A673 (cell line): ENCODE measurements at regions not wholly inside any gene's neighbourhood (a gene's known extent, or its start where the extent isn't known, plus 50 kb on each side); places are given as distances from the start of the nearest gene placed in this dataset.

ENCODE experiments used
- BruUV-seq: library from RNA; stranded (reverse); fragments of 400-500 nt; replicated peaks from 2 replicates; lab custom pipeline; 2021; lab: Mats Ljungman, UMichigan
- CTCF ChIA-PET: fragments of 300-600 bp; sonication (Branson Sonifier 250); formaldehyde crosslinking; loops from one replicate; lab custom pipeline; 2022; ENCODE audit warnings: antibody characterized with exemption; lab: Charles Lee
- POLR2A ChIA-PET: fragments of 300-600 bp; sonication (Branson Sonifier 250); formaldehyde crosslinking; loops from one replicate; lab custom pipeline; 2022; ENCODE audit warnings: antibody characterized with exemption; ENCODE audit not compliant: low non-redundant PET; lab: Charles Lee
- DNase-seq: peaks from one replicate; pipeline ENCODE4 v3.0.0-alpha.2; 2015; ENCODE audit warnings: low spot score
- H3K27ac ChIP-seq: fragments of 200-600 bp; sonication (generic); 2 replicates; pipeline ENCODE4 v1.5.1; 2016; ENCODE audit warnings: mixed run types, low read depth, mild to moderate bottlenecking, mixed read lengths, antibody characterized with exemption, low read length; ENCODE audit not compliant: poor library complexity, severe bottlenecking
- H3K27me3 ChIP-seq: fragments of 200-600 bp; sonication (generic); replicated peaks from 2 replicates; pipeline ENCODE4 v1.6.1; 2017; ENCODE audit warnings: mixed run types, low read depth, mild to moderate bottlenecking, mixed read lengths, antibody characterized with exemption, low read length; ENCODE audit not compliant: insufficient read depth, poor library complexity
- H3K36me3 ChIP-seq: fragments of 200-600 bp; sonication (generic); 2 replicates; pipeline ENCODE4 v1.6.1; 2016; ENCODE audit warnings: mixed run types, mild to moderate bottlenecking, mixed read lengths, antibody characterized with exemption, low read length; ENCODE audit not compliant: insufficient read depth, poor library complexity, severe bottlenecking
- H3K4me1 ChIP-seq: fragments of 200-600 bp; sonication (generic); 2 replicates; pipeline ENCODE4 v1.6.1; 2017; ENCODE audit warnings: mixed run types, mild to moderate bottlenecking, mixed read lengths, antibody characterized with exemption, low read length; ENCODE audit not compliant: insufficient read depth, poor library complexity, severe bottlenecking
- H3K4me3 ChIP-seq: fragments of 200-600 bp; sonication (generic); 2 replicates; pipeline ENCODE4 v1.5.1; 2016; ENCODE audit warnings: low read depth, mixed run types, mild to moderate bottlenecking, mixed read lengths, low read length; ENCODE audit not compliant: poor library complexity, severe bottlenecking
- H3K9me3 ChIP-seq: fragments of 200-600 bp; sonication (generic); 2 replicates; pipeline ENCODE4 v1.6.1; 2016; ENCODE audit warnings: mixed run types, low read depth, mild to moderate bottlenecking, mixed read lengths, antibody characterized with exemption, low read length; ENCODE audit not compliant: poor library complexity, severe bottlenecking
- CTCF ChIP-seq: fragments of 300-800, 200-600 bp; sonication (generic); conservative IDR thresholded peaks from 2 replicates; pipeline ENCODE4 v1.5.1; 2017; ENCODE audit warnings: low read depth, mild to moderate bottlenecking, antibody characterized with exemption, low read length, moderate library complexity, mixed read lengths
- EZH2 ChIP-seq: fragments of 200-600 bp; sonication (generic); IDR thresholded peaks from 2 replicates; pipeline ENCODE4 v1.6.1; 2017; ENCODE audit warnings: borderline replicate concordance, low read depth, mild to moderate bottlenecking, mixed read lengths, antibody characterized with exemption, low read length; ENCODE audit not compliant: poor library complexity, severe bottlenecking
- intact Hi-C: fragments of 100-400 bp; cut with micrococcal nuclease; formaldehyde crosslinking; loops from one replicate; pipeline ENCODE4 v1.10.0; 2022; ENCODE audit not compliant: unreplicated experiment

- intact Hi-C loops = no loop called here
- no peaks in the 10 kb centered on the region for H3K27me3 ChIP-seq
- CTCF ChIA-PET = no interaction called here
Observed at GRCh38 chr3:88589138-88589537, 439.4 kb downstream of the C3orf38 start.

GRCh38 chr3:88595026-88595425, 445.3 kb downstream of the C3orf38 start:
- POLR2A ChIA-PET = no interaction called here
- peak; percentile 94 for DNase-seq
- no peaks in the 10 kb centered on the region for H3K27me3 ChIP-seq
- CTCF ChIA-PET = interaction anchor here (0.6 kb wide), 1 partner anchor 911 kb away, joined by 6 read pairs; no protein-coding TSS in a partner anchor
- H3K27ac ChIP-seq = peak overlapping the region; percentile 17
- no TSS peak for BruUV-seq
- TF ChIP-seq EZH2 = no peak
- TF ChIP-seq CTCF = no peak
- H3K9me3 ChIP-seq = peaks cover 19% of the 10 kb centered on the region
- H3K36me3 ChIP-seq = no peaks in the 10 kb centered on the region
- H3K4me3 ChIP-seq = no peak overlapping the region
- intact Hi-C loops = loop anchor here (2.0 kb wide), 1 partner anchor 372 kb away; no protein-coding TSS in a partner anchor
- peaks cover 13% of the 10 kb centered on the region for H3K4me1 ChIP-seq

More at GRCh38 chr3:88589138-88589537, 439.4 kb downstream of the C3orf38 start:
- DNase-seq = peak; percentile 92
- Histone ChIP-seq H3K9me3 (peaks cover under 1% of the 10 kb centered on the region), H3K36me3 (no peaks in the 10 kb centered on the region), H3K4me3 (no peak overlapping the region), H3K4me1 (peaks cover 38% of the 10 kb centered on the region), H3K27ac (peak overlapping the region; percentile 85)
- POLR2A ChIA-PET = interaction anchor here (0.6 kb wide), 1 partner anchor 528 kb away, joined by 13 read pairs; no protein-coding TSS in a partner anchor
- BruUV-seq = no TSS peak
- TF ChIP-seq EZH2 (no peak), CTCF (no peak)

GRCh38 chr3:88596451-88596850, 446.7 kb downstream of the C3orf38 start:
- Histone ChIP-seq H3K4me1 (peaks cover 5% of the 10 kb centered on the region), H3K4me3 (no peak overlapping the region), H3K27ac (no peak overlapping the region), H3K9me3 (peaks cover 19% of the 10 kb centered on the region), H3K36me3 (no peaks in the 10 kb centered on the region), H3K27me3 (no peaks in the 10 kb centered on the region)
- DNase-seq = peak; percentile 34
- intact Hi-C loops = no loop called here
- CTCF ChIA-PET = no interaction called here
- POLR2A ChIA-PET = no interaction called here
- TF ChIP-seq CTCF = no peak
- TF ChIP-seq EZH2 = no peak
- no TSS peak for BruUV-seq
